Keratinocyte (primary cell): ENCODE measurements at regions not wholly inside any gene's neighbourhood (a gene's known extent, or its start where the extent isn't known, plus 50 kb on each side); places are given as distances from the start of the nearest gene placed in this dataset.

Experiments used
- DNase-seq: peaks from one replicate; pipeline ENCODE4 v3.0.0-alpha.2; 2011; ENCODE audit warnings: low read depth, missing footprints, low spot score
- FAIRE-seq: peaks from 2 replicates; lab custom pipeline; 2011; peaks lifted over from hg19 to GRCh38; lab: Jason Lieb, UNC
- H2AFZ ChIP-seq: 2 replicates; pipeline ENCODE4 v1.6.0; 2012; ENCODE audit warnings: low read length, control low read depth, inconsistent platforms; ENCODE audit not compliant: control insufficient read depth
- H3K27ac ChIP-seq: 2 replicates; pipeline ENCODE4 v1.5.1; 2011; ENCODE audit warnings: low read length; ENCODE audit not compliant: control insufficient read depth, insufficient read depth
- H3K27me3 ChIP-seq: 3 replicates; pipeline ENCODE4 v1.6.0; 2011; ENCODE audit warnings: low read length; ENCODE audit not compliant: control insufficient read depth, insufficient read depth; ENCODE audit errors: extremely low read depth
- H3K36me3 ChIP-seq, 2 experiments: 2 replicates in 1 of 2; 3 replicates in 1 of 2; pipeline ENCODE4 v1.5.1; 2011; ENCODE audit warnings: low read length in 2 of 2, mild to moderate bottlenecking in 1 of 2; ENCODE audit not compliant: control insufficient read depth in 2 of 2, insufficient read depth in 2 of 2; ENCODE audit errors: extremely low read depth in 1 of 2
- H3K4me1 ChIP-seq: 3 replicates; pipeline ENCODE4 v1.5.1; 2011; ENCODE audit warnings: low read length; ENCODE audit not compliant: control insufficient read depth, insufficient read depth; ENCODE audit errors: extremely low read depth
- H3K4me2 ChIP-seq: 3 replicates; pipeline ENCODE4 v1.6.0; 2011; ENCODE audit warnings: low read depth, low read length; ENCODE audit not compliant: control insufficient read depth, insufficient read depth; ENCODE audit errors: extremely low read depth
- H3K4me3 ChIP-seq, 3 experiments: fragments of 200-600 bp in 1 of 3; sonication (generic) in 1 of 3; 2 replicates in 2 of 3; 3 replicates in 1 of 3; pipeline ENCODE4 v1.5.1; 2011 to 2016; ENCODE audit warnings: low read length in 3 of 3, mild to moderate bottlenecking in 3 of 3, control low read depth in 2 of 3, inconsistent platforms in 1 of 3, low read depth in 1 of 3, mixed read lengths in 1 of 3, mixed run types in 1 of 3, moderate library complexity in 1 of 3; ENCODE audit not compliant: control insufficient read depth in 2 of 3, insufficient read depth in 2 of 3; ENCODE audit errors: extremely low read depth in 1 of 3
- H3K79me2 ChIP-seq: 2 replicates; pipeline ENCODE4 v1.6.0; 2012; ENCODE audit warnings: low read length; ENCODE audit not compliant: control insufficient read depth, insufficient read depth
- H3K9ac ChIP-seq: 3 replicates; pipeline ENCODE4 v1.6.0; 2011; ENCODE audit warnings: low read length; ENCODE audit not compliant: control insufficient read depth, insufficient read depth; ENCODE audit errors: extremely low read depth
- H3K9me1 ChIP-seq: 3 replicates; pipeline ENCODE4 v1.6.0; 2011; ENCODE audit warnings: low read length; ENCODE audit not compliant: control insufficient read depth, insufficient read depth; ENCODE audit errors: extremely low read depth
- H3K9me3 ChIP-seq: 2 replicates; pipeline ENCODE4 v1.5.1; 2012; ENCODE audit warnings: low read depth, low read length; ENCODE audit not compliant: control insufficient read depth
- H4K20me1 ChIP-seq: 3 replicates; pipeline ENCODE4 v1.6.0; 2011; ENCODE audit warnings: low read length; ENCODE audit not compliant: control insufficient read depth, insufficient read depth; ENCODE audit errors: extremely low read depth
- CTCF ChIP-seq, 3 experiments: IDR thresholded peaks in 1 of 3; conservative IDR thresholded peaks in 1 of 3; optimal IDR thresholded peaks in 1 of 3; 2 replicates in 2 of 3; 3 replicates in 1 of 3; pipeline versions ENCODE3 to v1.5.1; 2011; ENCODE audit warnings: low read length in 3 of 3, mild to moderate bottlenecking in 3 of 3, moderate library complexity in 2 of 3, control low read depth in 1 of 3, inconsistent platforms in 1 of 3; ENCODE audit not compliant: insufficient read depth in 2 of 3; ENCODE audit errors: extremely low read depth in 1 of 3
- EZH2 ChIP-seq: IDR thresholded peaks from one replicate; pipeline ENCODE4 v1.6.1; 2012; ENCODE audit warnings: inconsistent platforms, mild to moderate bottlenecking, low read length, moderate library complexity
- dilution Hi-C: fragments of 300-500 bp; cut with MboI; formaldehyde crosslinking; loops from one replicate; pipeline ENCODE4 v1.7.0; 2020; ENCODE audit warnings: low sequenced_read_pairs; ENCODE audit not compliant: extremely low pct_ligation_motif_present

- no peaks in the 10 kb centered on the region for H4K20me1 ChIP-seq
- H3K36me3 ChIP-seq: no peaks in the 10 kb centered on the region
- no peak overlapping the region for H3K9ac ChIP-seq
- no peak overlapping the region for H3K4me3 ChIP-seq
- dilution Hi-C loops: no loop called here
- H3K4me1 ChIP-seq: no peaks in the 10 kb centered on the region
- DNase-seq (no peak), FAIRE-seq (no peak)
- no peaks in the 10 kb centered on the region for H3K79me2 ChIP-seq
- no peaks in the 10 kb centered on the region for H3K9me1 ChIP-seq
- H3K4me2 ChIP-seq: no peak overlapping the region
- no peaks in the 10 kb centered on the region for H3K9me3 ChIP-seq
- no peak overlapping the region for H3K27ac ChIP-seq
- H3K27me3 ChIP-seq: no peaks in the 10 kb centered on the region
- no peak for TF ChIP-seq CTCF (optimal IDR thresholded peaks at IDR 0.05 in 1 of 3, IDR thresholded peaks at IDR 0.05 in 1 of 3, conservative IDR thresholded peaks at IDR 0.05 in 1 of 3; ENCODE audit: extremely low read depth in 1 of 3, insufficient read depth in 2 of 3, low read length in 3 of 3)
- TF ChIP-seq EZH2: no peak
- H2AFZ ChIP-seq: no peak overlapping the region
Observed at GRCh38 chr2:34652636-34653035, 1053.5 kb upstream of the FAM98A start.

GRCh38 chr2:34646901-34647300, 1047.8 kb upstream of the FAM98A start:
- Histone ChIP-seq H3K9ac (no peak overlapping the region), H2AFZ (no peak overlapping the region), H3K9me1 (no peaks in the 10 kb centered on the region), H3K4me3 (no peak overlapping the region), H3K27ac (no peak overlapping the region), H4K20me1 (no peaks in the 10 kb centered on the region), H3K4me1 (no peaks in the 10 kb centered on the region), H3K4me2 (no peak overlapping the region), H3K36me3 (no peaks in the 10 kb centered on the region), H3K9me3 (no peaks in the 10 kb centered on the region), H3K79me2 (no peaks in the 10 kb centered on the region), H3K27me3 (no peaks in the 10 kb centered on the region)
- TF ChIP-seq EZH2 (no peak), CTCF (optimal IDR thresholded peaks at IDR 0.05 in 1 of 3, IDR thresholded peaks at IDR 0.05 in 1 of 3, conservative IDR thresholded peaks at IDR 0.05 in 1 of 3; ENCODE audit: extremely low read depth in 1 of 3, insufficient read depth in 2 of 3, low read length in 3 of 3) (no peak)
- FAIRE-seq: no peak
- dilution Hi-C loops: no loop called here
- DNase-seq: no peak
